NT2/D1 (cell line): ENCODE measurements at regions not wholly inside any gene's neighbourhood (a gene's known extent, or its start where the extent isn't known, plus 50 kb on each side); places are given as distances from the start of the nearest gene placed in this dataset.

Experiments
- DNase-seq: peaks from one replicate; pipeline ENCODE4 v3.0.0-alpha.2; 2011; ENCODE audit warnings: low read depth, low spot score
- H3K27me3 ChIP-seq: 2 replicates; pipeline ENCODE4 v1.6.0; 2011; ENCODE audit warnings: mild to moderate bottlenecking; ENCODE audit not compliant: insufficient read length, insufficient read depth
- H3K36me3 ChIP-seq: 2 replicates; pipeline ENCODE4 v1.6.1; 2011; ENCODE audit warnings: mild to moderate bottlenecking, low read length, mixed read lengths; ENCODE audit not compliant: insufficient read depth, insufficient read length
- H3K4me1 ChIP-seq: 2 replicates; pipeline ENCODE4 v1.5.1; 2011; ENCODE audit not compliant: insufficient read depth, insufficient read length
- H3K4me3 ChIP-seq: 2 replicates; pipeline ENCODE4 v1.5.1; 2011; ENCODE audit warnings: low read depth; ENCODE audit not compliant: insufficient read length
- H3K9ac ChIP-seq: 2 replicates; pipeline ENCODE4 v1.6.0; 2011; ENCODE audit warnings: low read depth; ENCODE audit not compliant: insufficient read length
- H3K9me3 ChIP-seq: 2 replicates; pipeline ENCODE4 v1.5.1; 2011; ENCODE audit warnings: mild to moderate bottlenecking, low read length; ENCODE audit not compliant: insufficient read depth
- SUZ12 ChIP-seq: IDR thresholded peaks from 2 replicates; pipeline ENCODE4 v1.6.1; 2011; ENCODE audit not compliant: insufficient read length, insufficient read depth; ENCODE audit errors: extremely low read depth
- YY1 ChIP-seq: IDR thresholded peaks from 2 replicates; pipeline ENCODE4 v1.6.1; 2011; ENCODE audit not compliant: insufficient read length, insufficient read depth
- ZNF274 ChIP-seq: IDR thresholded peaks from 2 replicates; pipeline ENCODE4 v1.6.1; 2011; ENCODE audit warnings: mild to moderate bottlenecking, low read depth, low read length

- TF ChIP-seq YY1 (no peak), SUZ12 (no peak), ZNF274 (no peak)
- H3K27me3 ChIP-seq = no peaks in the 10 kb centered on the region
- no peaks in the 10 kb centered on the region for H3K36me3 ChIP-seq
- H3K4me1 ChIP-seq = no peaks in the 10 kb centered on the region
- H3K9me3 ChIP-seq = peaks cover 37% of the 10 kb centered on the region
- H3K9ac ChIP-seq = no peak overlapping the region
- H3K4me3 ChIP-seq = no peak overlapping the region
- no peak for DNase-seq
Measured at GRCh38 chr16:88290850-88291830, 91.6 kb upstream of the ZNF469 start.

DNA sequence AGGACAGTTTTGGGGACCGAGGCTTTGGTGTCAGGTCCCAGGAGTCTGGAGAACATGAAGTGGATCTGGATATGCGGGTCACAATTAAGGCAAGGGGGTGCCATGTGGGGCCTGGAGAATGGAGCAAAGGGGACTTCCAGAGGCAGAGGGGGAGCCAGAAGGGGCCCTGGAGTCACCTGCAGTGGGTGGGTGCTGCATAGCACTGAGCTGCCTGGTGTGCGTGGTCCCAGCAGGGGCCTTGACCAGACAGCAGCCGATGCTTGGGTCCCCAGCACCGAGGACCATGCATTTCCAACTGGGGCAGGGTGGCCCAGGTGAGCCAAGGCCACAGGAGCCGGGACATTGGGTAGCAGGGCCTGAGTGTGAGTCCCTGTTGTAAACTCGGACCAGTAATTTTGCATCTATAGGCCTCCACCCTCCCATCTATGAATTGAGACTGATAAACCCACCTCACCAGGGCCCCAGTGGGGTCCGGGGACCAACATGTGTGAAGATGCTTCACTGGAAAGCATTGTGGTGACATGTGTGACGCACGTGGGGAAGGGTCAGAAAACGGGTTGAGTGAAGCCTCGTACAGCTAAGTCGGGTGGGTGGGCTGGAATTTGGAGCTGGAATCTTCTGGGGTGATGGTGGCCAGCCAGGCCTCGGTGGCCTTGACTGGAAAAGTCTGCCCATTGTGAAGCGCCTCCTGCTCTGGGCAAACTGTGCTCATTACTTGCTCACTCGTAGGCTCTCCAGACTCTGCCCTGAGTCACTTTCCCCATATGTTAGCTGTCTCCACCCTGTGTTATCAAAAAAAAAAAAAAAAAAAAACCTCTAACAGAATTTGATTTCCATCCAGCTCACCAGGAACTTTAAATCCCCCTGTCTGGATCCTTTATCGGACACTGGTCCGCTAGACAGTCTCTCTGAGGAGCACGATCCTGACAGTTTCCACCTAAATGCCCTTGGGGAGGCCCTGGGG lies 90.5 kb upstream of the ZNF469 start:
- H3K4me3 ChIP-seq = no peak overlapping the region
- no peaks in the 10 kb centered on the region for H3K36me3 ChIP-seq
- TF ChIP-seq ZNF274 = no peak
- TF ChIP-seq YY1 = no peak
- TF ChIP-seq SUZ12 = no peak
- H3K9ac ChIP-seq = no peak overlapping the region
- peaks cover 25% of the 10 kb centered on the region for H3K9me3 ChIP-seq
- peaks cover 4% of the 10 kb centered on the region for H3K4me1 ChIP-seq
- no peaks in the 10 kb centered on the region for H3K27me3 ChIP-seq
- DNase-seq = no peak

- Histone ChIP-seq H3K36me3 (no peaks in the 10 kb centered on the region), H3K4me1 (peaks cover 4% of the 10 kb centered on the region), H3K4me3 (no peak overlapping the region), H3K9me3 (peaks cover 17% of the 10 kb centered on the region), H3K27me3 (no peaks in the 10 kb centered on the region), H3K9ac (no peak overlapping the region)
- TF ChIP-seq SUZ12 = no peak
- no peak for TF ChIP-seq ZNF274
- TF ChIP-seq YY1 = no peak
- no peak for DNase-seq
Measured at GRCh38 chr16:88293097-88293496, 89.7 kb upstream of the ZNF469 start.

DNA sequence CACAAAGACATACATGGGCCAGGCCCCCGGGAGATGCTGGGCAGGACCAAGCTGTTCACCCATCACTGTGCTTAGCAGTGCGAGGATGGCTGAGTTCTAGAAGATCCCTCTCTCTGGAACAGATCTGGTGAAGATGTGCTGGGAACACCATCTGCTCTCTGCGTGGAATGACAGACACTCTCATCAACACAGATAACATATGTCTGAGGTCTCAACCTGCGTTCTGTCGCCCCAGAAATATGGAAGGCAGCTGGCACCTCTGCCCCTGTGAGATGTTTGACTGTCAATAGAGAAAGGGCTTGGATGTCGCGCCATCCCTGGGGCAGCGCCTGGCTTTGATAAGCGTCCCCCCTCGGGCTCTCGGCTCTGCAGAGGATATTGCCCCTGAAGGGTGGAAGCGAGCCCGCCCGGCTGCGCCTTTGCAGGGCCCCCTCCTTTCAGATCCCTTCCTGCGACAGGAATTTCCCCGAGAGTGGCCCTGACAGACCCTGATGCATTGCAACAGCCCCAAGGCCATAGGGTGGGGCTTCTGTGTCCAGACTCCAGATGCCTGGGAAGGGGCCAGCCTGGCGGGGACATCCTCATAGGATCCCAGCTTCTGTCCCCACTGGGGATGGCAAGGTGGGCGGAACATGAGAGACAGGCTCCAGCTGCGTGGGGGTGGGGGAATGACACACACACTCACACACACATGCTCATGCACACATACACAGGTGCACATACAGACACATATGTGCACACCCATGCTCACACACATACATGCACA lies 86.9 kb upstream of the ZNF469 start:
- no peak for DNase-seq
- Histone ChIP-seq H3K9me3 (0 out of 2 replicates have a peak, but pooled peaks cover 4% of the 10 kb centered on the region), H3K36me3 (no peaks in the 10 kb centered on the region), H3K27me3 (no peaks in the 10 kb centered on the region), H3K4me3 (no peak overlapping the region), H3K9ac (no peak overlapping the region), H3K4me1 (peaks cover 14% of the 10 kb centered on the region)
- TF ChIP-seq YY1 (no peak), ZNF274 (no peak), SUZ12 (no peak)

DNA sequence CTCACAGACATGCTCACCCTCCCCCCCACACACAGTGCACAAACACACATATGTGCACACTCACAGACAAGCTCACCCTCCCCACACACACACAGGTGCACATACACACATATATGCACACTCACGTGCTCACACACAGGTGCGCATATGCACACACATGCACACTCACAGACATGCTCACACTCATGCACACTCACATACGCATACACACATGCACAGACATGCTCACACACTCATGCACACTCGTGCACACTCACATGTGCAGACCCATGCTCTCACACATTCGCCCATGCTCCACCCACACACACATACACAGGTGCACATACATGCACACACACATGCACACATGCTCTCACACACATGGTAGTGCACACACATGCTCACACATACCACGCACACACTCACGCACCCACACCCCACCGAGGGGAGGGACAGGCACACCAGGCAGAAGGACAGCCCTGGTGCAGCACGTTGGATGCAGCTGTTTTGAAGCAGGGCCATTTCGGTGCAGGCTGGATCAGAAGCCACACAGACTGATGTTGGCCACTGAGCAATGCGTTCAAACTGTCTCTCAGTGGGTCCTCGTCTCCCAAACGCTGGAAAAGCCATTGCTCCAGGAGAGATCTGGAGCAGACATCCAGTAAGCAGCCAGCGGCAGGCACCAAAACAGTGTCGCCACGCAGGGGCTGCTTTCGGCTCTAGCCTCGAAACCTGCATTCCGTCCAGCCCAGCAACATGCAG lies 86.2 kb upstream of the ZNF469 start:
- Histone ChIP-seq H3K4me1 (peaks cover 14% of the 10 kb centered on the region), H3K9me3 (no peaks in the 10 kb centered on the region), H3K36me3 (no peaks in the 10 kb centered on the region), H3K27me3 (no peaks in the 10 kb centered on the region), H3K4me3 (no peak overlapping the region), H3K9ac (no peak overlapping the region)
- DNase-seq = no peak
- no peak for TF ChIP-seq SUZ12

- Histone ChIP-seq H3K9ac (no peak overlapping the region), H3K4me1 (peaks cover 14% of the 10 kb centered on the region), H3K36me3 (no peaks in the 10 kb centered on the region), H3K9me3 (no peaks in the 10 kb centered on the region), H3K27me3 (no peaks in the 10 kb centered on the region), H3K4me3 (no peak overlapping the region)
- no peak for DNase-seq
- TF ChIP-seq ZNF274 (no peak), YY1 (no peak), SUZ12 (no peak)
Measured at GRCh38 chr16:88297178-88297720, 85.5 kb upstream of the ZNF469 start.
